Liver (tissue), 8 donors: ENCODE measurements at regions not wholly inside any gene's neighbourhood (a gene's known extent, or its start where the extent isn't known, plus 50 kb on each side); places are given as distances from the start of the nearest gene placed in this dataset.

Source experiments
- DNase-seq: peaks from one replicate; pipeline ENCODE4 v3.0.0-alpha.2; 2017; ENCODE audit warnings: low spot score
- H3K27ac ChIP-seq, 2 donors: one replicate each; pipeline ENCODE4 v1.7.0; 2013; ENCODE audit warnings: inconsistent platforms in 2 of 2, low read length in 2 of 2, control low read depth in 1 of 2, low read depth in 1 of 2, mild to moderate bottlenecking in 1 of 2
- H3K27me3 ChIP-seq, 4 donors: one replicate each; pipeline versions ENCODE4 v1.6.1 to v1.7.0; 2013; ENCODE audit warnings: low read length in 3 of 4, inconsistent platforms in 1 of 4, mild to moderate bottlenecking in 1 of 4, moderate library complexity in 1 of 4; ENCODE audit not compliant: control insufficient read depth in 4 of 4, insufficient read depth in 4 of 4
- H3K36me3 ChIP-seq, 4 donors: one replicate each; pipeline versions ENCODE4 v1.6.1 to v1.7.0; 2013; ENCODE audit warnings: low read length in 3 of 4, mild to moderate bottlenecking in 3 of 4, low read depth in 1 of 4, moderate library complexity in 1 of 4; ENCODE audit not compliant: control insufficient read depth in 4 of 4, insufficient read depth in 3 of 4
- H3K4me1 ChIP-seq, 4 donors: one replicate each; pipeline versions ENCODE4 v1.6.1 to v1.7.0; 2013; ENCODE audit warnings: low read length in 3 of 4, mild to moderate bottlenecking in 3 of 4, moderate library complexity in 1 of 4; ENCODE audit not compliant: control insufficient read depth in 4 of 4, insufficient read depth in 4 of 4
- H3K4me3 ChIP-seq, 3 donors: one replicate each; pipeline versions ENCODE4 v1.6.1 to v1.7.0; 2013; ENCODE audit warnings: low read length in 3 of 3, control low read depth in 1 of 3, low read depth in 1 of 3, mild to moderate bottlenecking in 1 of 3
- H3K9ac ChIP-seq, 2 donors: one replicate each; pipeline ENCODE4 v1.7.0; 2013; ENCODE audit warnings: low read length in 2 of 2, mild to moderate bottlenecking in 2 of 2, moderate library complexity in 2 of 2, control low read depth in 1 of 2, low read depth in 1 of 2
- H3K9me3 ChIP-seq, 4 donors: one replicate each; pipeline versions ENCODE4 v1.6.1 to v1.7.0; 2013; ENCODE audit warnings: low read length in 3 of 4; ENCODE audit not compliant: control insufficient read depth in 4 of 4
- ATF3 ChIP-seq: IDR thresholded peaks from 2 replicates; pipeline ENCODE4 v1.6.1; 2016; ENCODE audit warnings: antibody characterized with exemption
- EGR1 ChIP-seq, 2 donors: IDR thresholded peaks; 2 replicates each; pipeline ENCODE4 v1.6.1; 2016 to 2018; ENCODE audit warnings: antibody characterized with exemption in 2 of 2, low read depth in 2 of 2
- FOXA1 ChIP-seq: IDR thresholded peaks from 2 replicates; pipeline ENCODE4 v1.6.1; 2016; ENCODE audit warnings: antibody characterized with exemption
- GABPA ChIP-seq, 2 donors: IDR thresholded peaks in 1 of 2; conservative IDR thresholded peaks in 1 of 2; 2 replicates each; pipeline ENCODE4 v1.6.1; 2016; ENCODE audit warnings: antibody characterized with exemption in 2 of 2, mild to moderate bottlenecking in 1 of 2, moderate library complexity in 1 of 2
- HNF4A ChIP-seq, 2 donors: conservative IDR thresholded peaks; 2 replicates each; pipeline ENCODE4 v1.6.1; 2016; ENCODE audit warnings: antibody characterized with exemption in 2 of 2, mild to moderate bottlenecking in 2 of 2
- HNF4G ChIP-seq: IDR thresholded peaks from 2 replicates; pipeline ENCODE4 v1.6.1; 2016; ENCODE audit warnings: antibody characterized with exemption
- JUND ChIP-seq, 2 donors: IDR thresholded peaks; 2 replicates each; pipeline ENCODE4 v1.6.1; 2016; ENCODE audit warnings: antibody characterized with exemption in 2 of 2
- NR2F2 ChIP-seq: IDR thresholded peaks from 2 replicates; pipeline ENCODE4 v1.6.1; 2016; ENCODE audit warnings: antibody characterized with exemption
- RAD21 ChIP-seq, 2 donors: IDR thresholded peaks; 2 replicates each; pipeline ENCODE4 v1.6.1; 2016; ENCODE audit warnings: antibody characterized with exemption in 2 of 2, mild to moderate bottlenecking in 2 of 2
- RXRA ChIP-seq, 2 donors: IDR thresholded peaks; 2 replicates each; pipeline ENCODE4 v1.6.1; 2017 to 2018; ENCODE audit warnings: antibody characterized with exemption in 2 of 2, mild to moderate bottlenecking in 1 of 2
- WGBS: extraction: QIAGEN DNeasy Blood & Tissue Kit; methylation state at CpG from one replicate; pipeline ENCODE4 v1.1.7; 2013; 5-methylcytosine and 5-hydroxymethylcytosine counted together
- TF ChIP-seq, protein P1 (sequence below): fragments of 150-350 bp; IDR thresholded peaks from 2 replicates; pipeline ENCODE4 v1.5.1; 2017; ENCODE audit warnings: improper control_type of control experiment, low read depth, low read length; ENCODE audit not compliant: missing input control
- TF ChIP-seq, protein P2 (sequence below): IDR thresholded peaks from 2 replicates; pipeline ENCODE4 v1.6.1; 2016; ENCODE audit warnings: antibody characterized with exemption
- donor health status: healthy.
- donor health status: healthy.
- donor health status: healthy.
- donor health status: healthy.
- donor health status: healthy.

- no peaks in the 10 kb centered on the region for H3K36me3 ChIP-seq
- no peak overlapping the region for H3K27ac ChIP-seq
- H3K9me3 ChIP-seq: no peaks in the 10 kb centered on the region
- peaks cover 0 to 3% (median under 1%) of the 10 kb centered on the region in 4 donors for H3K27me3 ChIP-seq
- no peaks in the 10 kb centered on the region for H3K4me1 ChIP-seq
- TF ChIP-seq EGR1 (IDR thresholded peaks at IDR 0.05; ENCODE audit: low read depth in 2 of 2): no peak
- TF ChIP-seq JUND (IDR thresholded peaks at IDR 0.05): no peak
- no peak for TF ChIP-seq GABPA (IDR thresholded peaks at IDR 0.05 in 1 of 2, conservative IDR thresholded peaks at IDR 0.05 in 1 of 2)
- no peak for TF ChIP-seq ATF3
- no peak for TF ChIP-seq HNF4G
- TF ChIP-seq NR2F2: no peak
- TF ChIP-seq, protein P1, sequence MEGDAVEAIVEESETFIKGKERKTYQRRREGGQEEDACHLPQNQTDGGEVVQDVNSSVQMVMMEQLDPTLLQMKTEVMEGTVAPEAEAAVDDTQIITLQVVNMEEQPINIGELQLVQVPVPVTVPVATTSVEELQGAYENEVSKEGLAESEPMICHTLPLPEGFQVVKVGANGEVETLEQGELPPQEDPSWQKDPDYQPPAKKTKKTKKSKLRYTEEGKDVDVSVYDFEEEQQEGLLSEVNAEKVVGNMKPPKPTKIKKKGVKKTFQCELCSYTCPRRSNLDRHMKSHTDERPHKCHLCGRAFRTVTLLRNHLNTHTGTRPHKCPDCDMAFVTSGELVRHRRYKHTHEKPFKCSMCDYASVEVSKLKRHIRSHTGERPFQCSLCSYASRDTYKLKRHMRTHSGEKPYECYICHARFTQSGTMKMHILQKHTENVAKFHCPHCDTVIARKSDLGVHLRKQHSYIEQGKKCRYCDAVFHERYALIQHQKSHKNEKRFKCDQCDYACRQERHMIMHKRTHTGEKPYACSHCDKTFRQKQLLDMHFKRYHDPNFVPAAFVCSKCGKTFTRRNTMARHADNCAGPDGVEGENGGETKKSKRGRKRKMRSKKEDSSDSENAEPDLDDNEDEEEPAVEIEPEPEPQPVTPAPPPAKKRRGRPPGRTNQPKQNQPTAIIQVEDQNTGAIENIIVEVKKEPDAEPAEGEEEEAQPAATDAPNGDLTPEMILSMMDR: no peak
- no peak for TF ChIP-seq RXRA (IDR thresholded peaks at IDR 0.05)
- no peak for TF ChIP-seq RAD21 (IDR thresholded peaks at IDR 0.05)
- TF ChIP-seq, protein P2, sequence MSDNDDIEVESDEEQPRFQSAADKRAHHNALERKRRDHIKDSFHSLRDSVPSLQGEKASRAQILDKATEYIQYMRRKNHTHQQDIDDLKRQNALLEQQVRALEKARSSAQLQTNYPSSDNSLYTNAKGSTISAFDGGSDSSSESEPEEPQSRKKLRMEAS: no peak
- TF ChIP-seq HNF4A (conservative IDR thresholded peaks at IDR 0.05): no peak
- no peak for DNase-seq
- no peak overlapping the region for H3K4me3 ChIP-seq
- H3K9ac ChIP-seq: no peak overlapping the region
- 80% methylated on average over 17 of the region's 17 CpGs for WGBS
Observed at GRCh38 chr22:27213766-27214581, 556.6 kb downstream of the MIAT start.

- no peak overlapping the region for H3K27ac ChIP-seq
- 81% methylated on average over 6 of the region's 6 CpGs for WGBS
- no peak for TF ChIP-seq FOXA1
Observed at GRCh38 chr22:27214691-27215090, 557.3 kb downstream of the MIAT start.

DNA sequence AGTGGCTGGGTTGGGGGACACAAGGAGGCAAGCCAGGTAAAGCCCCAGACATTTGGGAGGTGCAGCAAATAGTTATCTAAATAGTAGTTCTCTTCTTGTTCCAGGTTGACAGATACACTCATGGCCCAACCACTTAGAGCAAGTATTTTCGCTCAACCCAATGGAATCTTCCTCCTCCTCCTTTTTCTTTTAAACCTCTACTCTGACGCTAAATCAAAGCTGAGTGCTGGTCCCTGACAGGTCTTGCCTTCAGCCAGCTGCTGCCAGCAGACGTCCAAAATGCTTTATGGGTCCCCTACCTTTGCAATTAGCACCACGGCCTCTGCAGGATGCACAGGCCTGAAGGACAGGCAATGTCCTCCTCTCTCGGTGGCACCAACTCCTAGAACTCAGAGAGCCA, 558.5 kb downstream of the MIAT start:
- Histone ChIP-seq H3K4me3 (no peak overlapping the region), H3K4me1 (no peaks in the 10 kb centered on the region), H3K9ac (no peak overlapping the region), H3K27me3 (peaks cover 0 to 8% (median under 1%) of the 10 kb centered on the region in 4 donors), H3K9me3 (no peaks in the 10 kb centered on the region), H3K27ac (no peak overlapping the region), H3K36me3 (no peaks in the 10 kb centered on the region)
- 59% methylated on average over 5 of the region's 5 CpGs for WGBS
- TF ChIP-seq RAD21 (IDR thresholded peaks at IDR 0.05): no peak
- no peak for DNase-seq

More at GRCh38 chr22:27214691-27215090, 557.3 kb downstream of the MIAT start:
- H3K36me3 ChIP-seq: no peaks in the 10 kb centered on the region
- H3K9ac ChIP-seq: no peak overlapping the region
- H3K4me1 ChIP-seq: no peaks in the 10 kb centered on the region
- no peaks in the 10 kb centered on the region for H3K9me3 ChIP-seq
- DNase-seq: no peak
- H3K4me3 ChIP-seq: no peak overlapping the region
- peaks cover 0 to 3% (median under 1%) of the 10 kb centered on the region in 4 donors for H3K27me3 ChIP-seq
